Erythroblast (primary cell): ENCODE measurements at regions not wholly inside any gene's neighbourhood (a gene's known extent, or its start where the extent isn't known, plus 50 kb on each side); places are given as distances from the start of the nearest gene placed in this dataset.
"Not testable (repeated sequence)": the region's sequence is repeated elsewhere in the genome, so short reads cannot be mapped to it uniquely, and the experiment has no call there.

Experiments used
- DNase-seq, 2 experiments: peaks; one replicate each; lab custom pipeline; 2025; lab: John Stamatoyannopoulos, UW
- GATA1 ChIP-seq: IDR thresholded peaks from 2 replicates; pipeline ENCODE4 v1.6.1; 2011; ENCODE audit warnings: low read depth, mild to moderate bottlenecking, control low read depth, low read length, moderate library complexity
- POLR2A ChIP-seq: IDR thresholded peaks from 2 replicates; pipeline ENCODE4 v1.6.1; 2011; ENCODE audit warnings: mild to moderate bottlenecking, low read length

- no peak for DNase-seq
- TF ChIP-seq GATA1, result no peak
- TF ChIP-seq POLR2A, result no peak
Measured at GRCh38 chr3:166582236-166582635, 745.0 kb upstream of the BCHE start.

GRCh38 chr3:166580561-166580960 is 743.3 kb upstream of the BCHE start:
- no peak for DNase-seq
- TF ChIP-seq POLR2A, result no peak
- TF ChIP-seq GATA1, result no peak

- TF ChIP-seq POLR2A, result no peak
- TF ChIP-seq GATA1, result no peak
- no peak for DNase-seq
Measured at GRCh38 chr3:166575161-166575560, 737.9 kb upstream of the BCHE start.

GRCh38 chr3:166571686-166572085 is 734.5 kb upstream of the BCHE start:
- DNase-seq, result not testable (repeated sequence)

GRCh38 chr3:166570102-166570501 is 732.9 kb upstream of the BCHE start:
- no peak for DNase-seq
- TF ChIP-seq POLR2A, result no peak
- no peak for TF ChIP-seq GATA1

- TF ChIP-seq POLR2A, result no peak
- no peak for TF ChIP-seq GATA1
- DNase-seq, result no peak
Measured at GRCh38 chr3:166569589-166569988, 732.4 kb upstream of the BCHE start.

- TF ChIP-seq POLR2A (no peak), GATA1 (no peak)
- no peak for DNase-seq
Measured at GRCh38 chr3:166560253-166560652, 723.0 kb upstream of the BCHE start.

- TF ChIP-seq POLR2A (no peak), GATA1 (no peak)
- no peak for DNase-seq
Measured at GRCh38 chr3:166556955-166557354, 719.7 kb upstream of the BCHE start.

GRCh38 chr3:166554023-166554422 is 716.8 kb upstream of the BCHE start:
- DNase-seq, result no peak
- no peak for TF ChIP-seq POLR2A
- TF ChIP-seq GATA1, result no peak

- TF ChIP-seq POLR2A, result no peak
- no peak for DNase-seq
Measured at GRCh38 chr3:166533740-166534139, 696.5 kb upstream of the BCHE start.

- DNase-seq, result no peak
- TF ChIP-seq POLR2A (no peak), GATA1 (no peak)
Measured at GRCh38 chr3:166531730-166532129, 694.5 kb upstream of the BCHE start.

- TF ChIP-seq POLR2A (no peak), GATA1 (no peak)
- DNase-seq, result no peak
Measured at GRCh38 chr3:166527325-166527724, 690.1 kb upstream of the BCHE start.

- no peak for TF ChIP-seq GATA1
- no peak for TF ChIP-seq POLR2A
- no peak for DNase-seq
Measured at GRCh38 chr3:166526881-166527280, 689.7 kb upstream of the BCHE start.

- no peak for DNase-seq
- TF ChIP-seq POLR2A (no peak), GATA1 (no peak)
Measured at GRCh38 chr3:166522017-166522416, 684.8 kb upstream of the BCHE start.

- TF ChIP-seq GATA1 (no peak), POLR2A (no peak)
- DNase-seq, result no peak
Measured at GRCh38 chr3:166519443-166519842, 682.2 kb upstream of the BCHE start.

- TF ChIP-seq POLR2A, result no peak
- TF ChIP-seq GATA1, result no peak
Measured at GRCh38 chr3:166518040-166518439, 680.8 kb upstream of the BCHE start.

GRCh38 chr3:166510382-166510781 is 673.2 kb upstream of the BCHE start:
- TF ChIP-seq GATA1 (no peak), POLR2A (no peak)
- DNase-seq, result no peak

More at GRCh38 chr3:166518040-166518439, 680.8 kb upstream of the BCHE start:
- DNase-seq, result no peak

- not testable (repeated sequence) for DNase-seq
Measured at GRCh38 chr3:166500420-166500819, 663.2 kb upstream of the BCHE start.
